MM.1S (cell line): ENCODE measurements at regions not wholly inside any gene's neighbourhood (a gene's known extent, or its start where the extent isn't known, plus 50 kb on each side); places are given as distances from the start of the nearest gene placed in this dataset.
A peak's percentile ranks its signal among the peaks of the same experiment; 100 is the strongest.

Experiments used
- DNase-seq: peaks from one replicate; pipeline ENCODE4 v3.0.0-alpha.2; 2015
- H2AFZ ChIP-seq: fragments of 300-600 bp; sonication (generic); 2 replicates; pipeline ENCODE4 v1.6.0; 2016; ENCODE audit warnings: antibody characterized with exemption, low read length
- H3F3A ChIP-seq: fragments of 300-600 bp; sonication (generic); 2 replicates; pipeline ENCODE4 v1.6.1; 2016; ENCODE audit warnings: mild to moderate bottlenecking, antibody characterized with exemption, low read length, moderate library complexity, mixed read lengths; ENCODE audit not compliant: insufficient read depth
- H3K27ac ChIP-seq: fragments of 300-600 bp; sonication (generic); 2 replicates; pipeline ENCODE4 v1.5.1; 2016; ENCODE audit warnings: mild to moderate bottlenecking, low read length
- H3K27me3 ChIP-seq: fragments of 300-600 bp; sonication (generic); replicated peaks from 2 replicates; pipeline ENCODE4 v1.6.0; 2016; ENCODE audit warnings: low read length; ENCODE audit not compliant: insufficient read depth
- H3K36me3 ChIP-seq: fragments of 300-600 bp; sonication (generic); replicated peaks from 2 replicates; pipeline ENCODE4 v1.6.1; 2016; ENCODE audit warnings: mild to moderate bottlenecking, low read length, mixed read lengths; ENCODE audit not compliant: insufficient read depth
- H3K4me1 ChIP-seq: fragments of 300-600 bp; sonication (generic); 2 replicates; pipeline ENCODE4 v1.6.1; 2016; ENCODE audit warnings: low read length, mixed read lengths
- H3K4me2 ChIP-seq: fragments of 300-600 bp; sonication (generic); 2 replicates; pipeline ENCODE4 v1.6.0; 2016; ENCODE audit warnings: low read depth, low read length
- H3K4me3 ChIP-seq: fragments of 300-600 bp; sonication (generic); 2 replicates; pipeline ENCODE4 v1.5.1; 2016; ENCODE audit warnings: low read length, mixed read lengths
- H3K79me2 ChIP-seq: fragments of 300-600 bp; sonication (generic); 2 replicates; pipeline ENCODE4 v1.6.1; 2016; ENCODE audit warnings: mixed run types, low read length, mixed read lengths
- H3K9ac ChIP-seq: fragments of 300-600 bp; sonication (generic); 2 replicates; pipeline ENCODE4 v1.6.1; 2016; ENCODE audit warnings: low read length, mixed read lengths
- H3K9me2 ChIP-seq: fragments of 300-600 bp; sonication (generic); replicated peaks from 2 replicates; pipeline ENCODE4 v1.6.1; 2016; ENCODE audit warnings: mild to moderate bottlenecking, low read length, mixed read lengths; ENCODE audit not compliant: insufficient read depth
- H3K9me3 ChIP-seq: fragments of 300-600 bp; sonication (generic); replicated peaks from 2 replicates; pipeline ENCODE4 v1.6.1; 2016; ENCODE audit warnings: mild to moderate bottlenecking, low read length, mixed read lengths; ENCODE audit not compliant: insufficient read depth
- H4K20me1 ChIP-seq: fragments of 300-600 bp; sonication (generic); 2 replicates; pipeline ENCODE4 v1.6.1; 2016; ENCODE audit warnings: mild to moderate bottlenecking, low read length, moderate library complexity, mixed read lengths; ENCODE audit not compliant: insufficient read depth
- CTCF ChIP-seq: fragments of 300-600 bp; sonication (generic); IDR thresholded peaks from 2 replicates; pipeline ENCODE4 v1.5.1; 2016; ENCODE audit warnings: antibody characterized with exemption, low read length, mixed read lengths
- EZH2 ChIP-seq: fragments of 300-600 bp; sonication (generic); optimal IDR thresholded peaks from 2 replicates; pipeline ENCODE3; 2017; ENCODE audit warnings: low read depth, mild to moderate bottlenecking, antibody characterized with exemption, low read length, mixed read lengths
- EZH2phosphoT487 ChIP-seq: fragments of 300-600 bp; sonication (generic); IDR thresholded peaks from 2 replicates; pipeline ENCODE4 v1.6.1; 2018; ENCODE audit warnings: antibody characterized with exemption, low read length

- no peaks in the 10 kb centered on the region for H4K20me1 ChIP-seq
- H3K9me3 ChIP-seq, result no peaks in the 10 kb centered on the region
- no peak overlapping the region for H3K4me3 ChIP-seq
- no peak overlapping the region for H3K27ac ChIP-seq
- TF ChIP-seq CTCF (no peak), EZH2phosphoT487 (no peak), EZH2 (no peak)
- no peak overlapping the region for H2AFZ ChIP-seq
- no peak for DNase-seq
- 0 out of 2 replicates have a peak, but pooled peaks cover 5% of the 10 kb centered on the region for H3K4me1 ChIP-seq
- H3K27me3 ChIP-seq, result no peaks in the 10 kb centered on the region
- H3K36me3 ChIP-seq, result no peaks in the 10 kb centered on the region
- H3F3A ChIP-seq, result 0 out of 2 replicates have a peak, but pooled peaks cover 4% of the 10 kb centered on the region
- H3K9me2 ChIP-seq, result no peaks in the 10 kb centered on the region
- H3K4me2 ChIP-seq, result no peak overlapping the region
- no peak overlapping the region for H3K9ac ChIP-seq
- no peaks in the 10 kb centered on the region for H3K79me2 ChIP-seq
Measured at GRCh38 chr5:174590820-174591219, 133.6 kb upstream of the MSX2 start.

- no peaks in the 10 kb centered on the region for H3F3A ChIP-seq
- no peak overlapping the region for H3K9ac ChIP-seq
- no peaks in the 10 kb centered on the region for H3K79me2 ChIP-seq
- no peaks in the 10 kb centered on the region for H3K36me3 ChIP-seq
- no peak overlapping the region for H3K27ac ChIP-seq
- no peak overlapping the region for H3K4me3 ChIP-seq
- H3K4me2 ChIP-seq, result no peak overlapping the region
- H3K4me1 ChIP-seq, result no peaks in the 10 kb centered on the region
- no peaks in the 10 kb centered on the region for H3K9me3 ChIP-seq
- H4K20me1 ChIP-seq, result no peaks in the 10 kb centered on the region
- no peaks in the 10 kb centered on the region for H3K27me3 ChIP-seq
- no peak overlapping the region for H2AFZ ChIP-seq
- no peaks in the 10 kb centered on the region for H3K9me2 ChIP-seq
- no peak for DNase-seq
- TF ChIP-seq CTCF, result no peak
- no peak for TF ChIP-seq EZH2phosphoT487
- TF ChIP-seq EZH2, result no peak
Measured at GRCh38 chr5:174596429-174596828, 128.0 kb upstream of the MSX2 start.

GRCh38 chr5:174599992-174600391 is 124.4 kb upstream of the MSX2 start:
- peak overlapping the region; percentile 28 for H2AFZ ChIP-seq
- H3K9me2 ChIP-seq, result no peaks in the 10 kb centered on the region
- H3K4me2 ChIP-seq, result peak overlapping the region; percentile 15; the same call in 1 of the 2 replicates
- H4K20me1 ChIP-seq, result no peaks in the 10 kb centered on the region
- TF ChIP-seq CTCF (no peak), EZH2phosphoT487 (no peak), EZH2 (no peak)
- no peaks in the 10 kb centered on the region for H3K4me1 ChIP-seq
- H3K79me2 ChIP-seq, result no peaks in the 10 kb centered on the region
- H3K27me3 ChIP-seq, result no peaks in the 10 kb centered on the region
- no peaks in the 10 kb centered on the region for H3K9me3 ChIP-seq
- no peak overlapping the region for H3K4me3 ChIP-seq
- H3K36me3 ChIP-seq, result no peaks in the 10 kb centered on the region
- no peak for DNase-seq
- no peaks in the 10 kb centered on the region for H3F3A ChIP-seq
- H3K27ac ChIP-seq, result no peak overlapping the region
- H3K9ac ChIP-seq, result no peak overlapping the region
